ENCODE measurements at regions not wholly inside any gene's neighbourhood (a gene's known extent, or its start where the extent isn't known, plus 50 kb on each side); places are given as distances from the start of the nearest gene placed in this dataset.

- no peak for TF ChIP-seq CTCF (IDR thresholded peaks at IDR 0.05)
- Mint-ChIP-seq H3K4me1 (ENCODE audit: low read depth) (peaks cover 13% of the 10 kb centered on the region), H3K4me3 (ENCODE audit: unreplicated experiment) (no peak overlapping the region), H3K36me3 (ENCODE audit: low read depth) (no peaks in the 10 kb centered on the region), H3K27ac (ENCODE audit: unreplicated experiment) (no peak overlapping the region), H3K9me3 (ENCODE audit: low read depth) (peaks cover 7% of the 10 kb centered on the region), H3K27me3 (ENCODE audit: low read depth) (no peaks in the 10 kb centered on the region)
- no peak for DNase-seq (ENCODE audit: low spot score)
These were observed 317.5 kb downstream of the TOX3 start for GRCh38 chr16:52229471-52229870.

- H3K4me1 Mint-ChIP-seq (ENCODE audit: low read depth): peaks cover 13% of the 10 kb centered on the region
- no peaks in the 10 kb centered on the region for H3K36me3 Mint-ChIP-seq (ENCODE audit: low read depth)
- H3K27ac Mint-ChIP-seq (ENCODE audit: unreplicated experiment): no peak overlapping the region
- peaks cover 7% of the 10 kb centered on the region for H3K9me3 Mint-ChIP-seq (ENCODE audit: low read depth)
- TF ChIP-seq CTCF (IDR thresholded peaks at IDR 0.05): no peak
- DNase-seq (ENCODE audit: low spot score): no peak
- no peaks in the 10 kb centered on the region for H3K27me3 Mint-ChIP-seq (ENCODE audit: low read depth)
- H3K4me3 Mint-ChIP-seq (ENCODE audit: unreplicated experiment): no peak overlapping the region
These were observed 319.1 kb downstream of the TOX3 start for GRCh38 chr16:52227851-52228250.

GRCh38 chr16:52212841-52213240 lies 334.1 kb downstream of the TOX3 start:
- no peak for TF ChIP-seq CTCF (IDR thresholded peaks at IDR 0.05)
- no peaks in the 10 kb centered on the region for H3K4me1 Mint-ChIP-seq (ENCODE audit: low read depth)
- no peaks in the 10 kb centered on the region for H3K36me3 Mint-ChIP-seq (ENCODE audit: low read depth)
- DNase-seq (ENCODE audit: low spot score): no peak
- H3K27me3 Mint-ChIP-seq (ENCODE audit: low read depth): peaks cover 5% of the 10 kb centered on the region
- peaks cover 13% of the 10 kb centered on the region for H3K9me3 Mint-ChIP-seq (ENCODE audit: low read depth)
- H3K27ac Mint-ChIP-seq (ENCODE audit: unreplicated experiment): no peak overlapping the region
- no peak overlapping the region for H3K4me3 Mint-ChIP-seq (ENCODE audit: unreplicated experiment)

GRCh38 chr16:52209227-52209626 lies 337.7 kb downstream of the TOX3 start:
- H3K36me3 Mint-ChIP-seq (ENCODE audit: low read depth): no peaks in the 10 kb centered on the region
- no peak for TF ChIP-seq CTCF (IDR thresholded peaks at IDR 0.05)
- no peak overlapping the region for H3K27ac Mint-ChIP-seq (ENCODE audit: unreplicated experiment)
- H3K9me3 Mint-ChIP-seq (ENCODE audit: low read depth): no peaks in the 10 kb centered on the region
- H3K4me3 Mint-ChIP-seq (ENCODE audit: unreplicated experiment): no peak overlapping the region
- H3K27me3 Mint-ChIP-seq (ENCODE audit: low read depth): peaks cover 3% of the 10 kb centered on the region
- no peak for DNase-seq (ENCODE audit: low spot score)
- no peaks in the 10 kb centered on the region for H3K4me1 Mint-ChIP-seq (ENCODE audit: low read depth)

- no peaks in the 10 kb centered on the region for H3K27me3 Mint-ChIP-seq (ENCODE audit: low read depth)
- no peaks in the 10 kb centered on the region for H3K36me3 Mint-ChIP-seq (ENCODE audit: low read depth)
- no peak for DNase-seq (ENCODE audit: low spot score)
- TF ChIP-seq CTCF (IDR thresholded peaks at IDR 0.05): no peak
- H3K4me3 Mint-ChIP-seq (ENCODE audit: unreplicated experiment): no peak overlapping the region
- H3K27ac Mint-ChIP-seq (ENCODE audit: unreplicated experiment): no peak overlapping the region
- H3K4me1 Mint-ChIP-seq (ENCODE audit: low read depth): no peaks in the 10 kb centered on the region
- H3K9me3 Mint-ChIP-seq (ENCODE audit: low read depth): no peaks in the 10 kb centered on the region
These were observed 343.8 kb downstream of the TOX3 start for GRCh38 chr16:52203096-52203495.

Data from chondrocyte (in vitro differentiated cells).